IMR-90 (cell line): ENCODE measurements at regions not wholly inside any gene's neighbourhood (a gene's known extent, or its start where the extent isn't known, plus 50 kb on each side); places are given as distances from the start of the nearest gene placed in this dataset.
"Not testable (repeated sequence)": the region's sequence is repeated elsewhere in the genome, so short reads cannot be mapped to it uniquely, and the experiment has no call there.

Experiments used
- ATAC-seq: fragments of 200-7000 bp; cut with Tn5 transposase; 2 replicates; pipeline ENCODE4 v1.9.1; 2020; ENCODE audit warnings: low read depth, mild to moderate bottlenecking, moderate library complexity
- BruUV-seq: library from RNA; stranded (reverse); fragments of 400-500 nt; replicated peaks from 2 replicates; lab custom pipeline; 2021; lab: Mats Ljungman, UMichigan
- CTCF ChIA-PET: fragments of 300-600 bp; formaldehyde crosslinking; extraction: SDS; loops from one replicate; lab custom pipeline; 2021; ENCODE audit warnings: antibody characterized with exemption; lab: Yijun Ruan, JAX
- POLR2A ChIA-PET: fragments of 300-600 bp; sonication (Branson Sonifier 250); formaldehyde crosslinking; loops from one replicate; lab custom pipeline; 2022; ENCODE audit warnings: antibody characterized with exemption; ENCODE audit not compliant: unreplicated experiment; lab: Charles Lee
- DNase-seq: peaks from one replicate; pipeline ENCODE4 v3.0.0; 2013
- H2AFZ ChIP-seq: replicated peaks from 2 replicates; pipeline ENCODE3; 2013; ENCODE audit warnings: low read length, mild to moderate bottlenecking; ENCODE audit not compliant: poor library complexity
- H2AK5ac ChIP-seq: 2 replicates; pipeline ENCODE4 v1.6.1; 2013; ENCODE audit warnings: low read depth, low read length, inconsistent platforms
- H2AK9ac ChIP-seq: replicated peaks from 2 replicates; pipeline ENCODE3; 2013; ENCODE audit warnings: mild to moderate bottlenecking, low read depth, low read length, moderate library complexity; ENCODE audit not compliant: poor library complexity
- H2BK120ac ChIP-seq: 2 replicates; pipeline ENCODE4 v1.6.1; 2013; ENCODE audit warnings: low read depth, low read length, inconsistent platforms
- H2BK15ac ChIP-seq: 3 replicates; pipeline ENCODE4 v1.6.1; 2013; ENCODE audit warnings: low read depth, low read length, inconsistent platforms
- H2BK20ac ChIP-seq: 2 replicates; pipeline ENCODE4 v1.6.1; 2013; ENCODE audit warnings: low read depth, mild to moderate bottlenecking, inconsistent platforms, low read length, moderate library complexity
- H2BK5ac ChIP-seq: 2 replicates; pipeline ENCODE4 v1.6.1; 2013; ENCODE audit warnings: mild to moderate bottlenecking, low read depth, low read length, inconsistent platforms; ENCODE audit not compliant: poor library complexity, severe bottlenecking
- H3K14ac ChIP-seq: replicated peaks from 2 replicates; pipeline ENCODE4 v1.6.1; 2013; ENCODE audit warnings: low read depth, low read length, inconsistent platforms
- H3K18ac ChIP-seq: 2 replicates; pipeline ENCODE4 v1.6.1; 2013; ENCODE audit warnings: low read depth, low read length, control low read depth
- H3K23ac ChIP-seq: 2 replicates; pipeline ENCODE4 v1.6.1; 2013; ENCODE audit warnings: low read depth, low read length, inconsistent platforms
- H3K27ac ChIP-seq: 2 replicates; pipeline ENCODE4 v1.5.1; 2013; ENCODE audit warnings: mild to moderate bottlenecking, control low read depth, low read length; ENCODE audit not compliant: insufficient read depth
- H3K27me3 ChIP-seq: 2 replicates; pipeline ENCODE4 v1.6.1; 2013; ENCODE audit warnings: low read length; ENCODE audit not compliant: control insufficient read depth, insufficient read depth
- H3K36me3 ChIP-seq: 2 replicates; pipeline ENCODE4 v1.6.1; 2013; ENCODE audit warnings: low read length, mixed read lengths; ENCODE audit not compliant: control insufficient read depth, insufficient read depth
- H3K4ac ChIP-seq: 2 replicates; pipeline ENCODE4 v1.6.1; 2013; ENCODE audit warnings: low read depth, low read length, inconsistent platforms
- H3K4me1 ChIP-seq: 2 replicates; pipeline ENCODE4 v1.6.1; 2013; ENCODE audit warnings: low read length, mixed read lengths; ENCODE audit not compliant: control insufficient read depth, insufficient read depth
- H3K4me2 ChIP-seq: 2 replicates; pipeline ENCODE4 v1.6.1; 2013; ENCODE audit warnings: low read depth, mild to moderate bottlenecking, control low read depth, low read length, moderate library complexity
- H3K4me3 ChIP-seq: 2 replicates; pipeline ENCODE4 v1.5.1; 2013; ENCODE audit warnings: low read depth, mild to moderate bottlenecking, control low read depth, low read length, moderate library complexity; ENCODE audit not compliant: insufficient read depth
- H3K56ac ChIP-seq: 2 replicates; pipeline ENCODE4 v1.6.1; 2013; ENCODE audit warnings: low read length, inconsistent platforms; ENCODE audit not compliant: insufficient read depth; ENCODE audit errors: extremely low read depth
- H3K79me1 ChIP-seq, 2 experiments: 2 replicates each; pipeline ENCODE4 v1.6.1; 2013; ENCODE audit warnings: low read length in 2 of 2, inconsistent platforms in 1 of 2, low read depth in 1 of 2
- H3K9ac ChIP-seq: 2 replicates; pipeline ENCODE4 v1.6.1; 2013; ENCODE audit warnings: low read depth, low read length, control low read depth
- H3K9me1 ChIP-seq: 2 replicates; pipeline ENCODE4 v1.6.1; 2013; ENCODE audit warnings: low read length, inconsistent platforms; ENCODE audit not compliant: insufficient read depth
- H3K9me3 ChIP-seq: 2 replicates; pipeline ENCODE4 v1.6.1; 2013; ENCODE audit warnings: low read length; ENCODE audit not compliant: control insufficient read depth, insufficient read depth
- H4K20me1 ChIP-seq: 2 replicates; pipeline ENCODE4 v1.6.1; 2013; ENCODE audit warnings: low read length, inconsistent platforms; ENCODE audit not compliant: insufficient read depth
- H4K5ac ChIP-seq: 2 replicates; pipeline ENCODE4 v1.6.1; 2013; ENCODE audit warnings: mild to moderate bottlenecking, low read depth, low read length, control low read depth
- H4K8ac ChIP-seq, 2 experiments: 2 replicates each; pipeline ENCODE4 v1.6.1; 2013; ENCODE audit warnings: low read depth in 2 of 2, low read length in 2 of 2, control low read depth in 1 of 2, inconsistent platforms in 1 of 2
- H4K91ac ChIP-seq: 2 replicates; pipeline ENCODE4 v1.6.1; 2013; ENCODE audit warnings: low read depth, low read length, inconsistent platforms; ENCODE audit not compliant: insufficient read depth
- BHLHE40 ChIP-seq: fragments of 150-350 bp; IDR thresholded peaks from 2 replicates; pipeline ENCODE4 v1.6.1; 2016; ENCODE audit warnings: mild to moderate bottlenecking, low read depth, low read length
- ELK1 ChIP-seq: fragments of 150-350 bp; IDR thresholded peaks from 2 replicates; pipeline ENCODE4 v1.6.1; 2016; ENCODE audit warnings: low read depth, mild to moderate bottlenecking, low read length, moderate library complexity, borderline replicate concordance
- FOS ChIP-seq: fragments of 150-350 bp; IDR thresholded peaks from 2 replicates; pipeline ENCODE4 v1.6.1; 2016; ENCODE audit warnings: low read depth, low read length
- POLR2A ChIP-seq: IDR thresholded peaks from 2 replicates; pipeline ENCODE4 v1.6.1; 2012; ENCODE audit warnings: mild to moderate bottlenecking, low read depth, low read length
- RAD21 ChIP-seq: IDR thresholded peaks from 2 replicates; pipeline ENCODE4 v1.6.1; 2012; ENCODE audit warnings: low read length, improper control_type of control experiment
- RFX5 ChIP-seq: IDR thresholded peaks from 2 replicates; pipeline ENCODE4 v1.8.0; 2012; ENCODE audit warnings: low read depth, mild to moderate bottlenecking, low read length, moderate library complexity
- WGBS, 2 experiments: methylation state at CpG; one replicate each; pipeline versions ENCODE4 v1.1.5 to v1.1.7; 2013; ENCODE audit warnings: missing lambda C conversion rate in 2 of 2; ENCODE audit not compliant: insufficient read length in 1 of 2; ENCODE audit errors: extremely low coverage in 2 of 2; 5-methylcytosine and 5-hydroxymethylcytosine counted together
- dilution Hi-C: fragments of 300-500 bp; cut with HindIII; formaldehyde crosslinking; loops from one replicate; pipeline ENCODE4 v1.14.3; 2018; ENCODE audit warnings: low sequenced_read_pairs; ENCODE audit not compliant: unreplicated experiment
- in situ Hi-C: fragments of 300-500 bp; cut with MboI; formaldehyde crosslinking; loops from 3 replicates; pipeline ENCODE4 v1.14.3; 2019; ENCODE audit warnings: low sequenced_read_pairs, inconsistent platforms, mixed read lengths
- intact Hi-C: fragments of 100-400 bp; cut with micrococcal nuclease; formaldehyde crosslinking; loops from 2 replicates; pipeline ENCODE4 v1.10.0; 2022

GRCh38 chr3:27813255-27813654 lies 91.1 kb upstream of the EOMES start:
- dilution Hi-C loops, result no loop called here
- CTCF ChIA-PET, result interaction anchor here (0.6 kb wide), 1 partner anchor 13 kb away, joined by 3 read pairs; no protein-coding TSS in a partner anchor

GRCh38 chr3:27821609-27822008 lies 99.5 kb upstream of the EOMES start:
- H3K79me1 ChIP-seq, H3K9me1 ChIP-seq, H4K20me1 ChIP-seq, H3K18ac ChIP-seq, POLR2A ChIA-PET, H4K91ac ChIP-seq, H2AK9ac ChIP-seq, H3K14ac ChIP-seq, H2BK15ac ChIP-seq, H3K9me3 ChIP-seq, dilution Hi-C loops, H2AK5ac ChIP-seq, H3K27me3 ChIP-seq, H4K8ac ChIP-seq, CTCF ChIA-PET, H3K4me3 ChIP-seq, H2AFZ ChIP-seq, H3K4me2 ChIP-seq, H3K4ac ChIP-seq, H2BK120ac ChIP-seq, in situ Hi-C loops, DNase-seq, H3K27ac ChIP-seq, H2BK5ac ChIP-seq, H3K23ac ChIP-seq, H3K36me3 ChIP-seq, intact Hi-C loops, H3K56ac ChIP-seq, H4K5ac ChIP-seq, ATAC-seq, H2BK20ac ChIP-seq, H3K9ac ChIP-seq, H3K4me1 ChIP-seq, BruUV-seq: not testable (repeated sequence)
- WGBS, 2 experiments, result no CpG with 5 or more reads among the region's 23 CpGs

More at GRCh38 chr3:27813255-27813654, 91.1 kb upstream of the EOMES start:
- Histone ChIP-seq H3K18ac (no peak overlapping the region), H3K4me1 (no peaks in the 10 kb centered on the region), H3K79me1 (no peaks in the 10 kb centered on the region), H3K4me2 (no peak overlapping the region), H2BK120ac (no peak overlapping the region), H4K20me1 (no peaks in the 10 kb centered on the region), H3K36me3 (no peaks in the 10 kb centered on the region), H3K27ac (no peak overlapping the region), H3K56ac (no peak overlapping the region), H2AK9ac (no peak overlapping the region), H3K4me3 (no peak overlapping the region), H4K5ac (no peak overlapping the region), H3K23ac (no peak overlapping the region), H2BK5ac (no peak overlapping the region), H4K8ac (no peak overlapping the region), H2BK15ac (no peak overlapping the region), H2AFZ (no peak overlapping the region), H3K27me3 (no peaks in the 10 kb centered on the region), H2BK20ac (no peak overlapping the region), H3K4ac (no peak overlapping the region), H3K9me3 (no peaks in the 10 kb centered on the region), H3K9ac (no peak overlapping the region), H2AK5ac (no peak overlapping the region), H3K14ac (no peak overlapping the region), H3K9me1 (no peaks in the 10 kb centered on the region), H4K91ac (no peak overlapping the region)
- intact Hi-C loops (no loop called here), in situ Hi-C loops (no loop called here)
- POLR2A ChIA-PET, result no interaction called here
- no peak for ATAC-seq
- DNase-seq, result no peak
- BruUV-seq, result no TSS peak
- WGBS, 2 experiments, result no CpG with 5 or more reads among the region's 1 CpG
- TF ChIP-seq RAD21 (no peak), POLR2A (no peak), BHLHE40 (no peak), ELK1 (no peak), FOS (no peak), RFX5 (no peak)
